GM12878 (cell line): ENCODE measurements at regions not wholly inside any gene's neighbourhood (a gene's known extent, or its start where the extent isn't known, plus 50 kb on each side); places are given as distances from the start of the nearest gene placed in this dataset.

Source experiments
- CBX3 ChIP-seq: fragments of 200-600 bp; sonication (generic); IDR thresholded peaks from 2 replicates; pipeline ENCODE4 v1.6.1; 2016; ENCODE audit warnings: low read depth, borderline replicate concordance
- EGR1 ChIP-seq, 2 experiments: IDR thresholded peaks; 1 replicate in 1 of 2; 2 replicates in 1 of 2; pipeline ENCODE4 v1.6.1; 2011 to 2012; ENCODE audit warnings: low read depth in 2 of 2, low read length in 2 of 2, borderline replicate concordance in 1 of 2, mild to moderate bottlenecking in 1 of 2, moderate library complexity in 1 of 2
- ZNF274 ChIP-seq: IDR thresholded peaks from one replicate; pipeline ENCODE4 v1.8.0; 2011; ENCODE audit not compliant: insufficient read length, insufficient read depth
- TF ChIP-seq, protein P1 (sequence below), 3 experiments: IDR thresholded peaks in 2 of 3; conservative IDR thresholded peaks in 1 of 3; 2 replicates each; pipeline ENCODE4 v1.5.1; 2011; ENCODE audit warnings: low read depth in 3 of 3, low read length in 3 of 3, mild to moderate bottlenecking in 3 of 3, control low read depth in 2 of 3, moderate library complexity in 2 of 3, inconsistent platforms in 1 of 3, mixed read lengths in 1 of 3; ENCODE audit not compliant: control insufficient read depth in 2 of 3, insufficient read depth in 1 of 3; ENCODE audit errors: extremely low read depth in 1 of 3

GRCh38 chr7:94216944-94217461 is 177.7 kb upstream of the COL1A2 start:
- no peak for TF ChIP-seq EGR1 (IDR thresholded peaks at IDR 0.05; ENCODE audit: borderline replicate concordance in 1 of 2, low read depth in 2 of 2, low read length in 2 of 2)
- TF ChIP-seq, protein P1, sequence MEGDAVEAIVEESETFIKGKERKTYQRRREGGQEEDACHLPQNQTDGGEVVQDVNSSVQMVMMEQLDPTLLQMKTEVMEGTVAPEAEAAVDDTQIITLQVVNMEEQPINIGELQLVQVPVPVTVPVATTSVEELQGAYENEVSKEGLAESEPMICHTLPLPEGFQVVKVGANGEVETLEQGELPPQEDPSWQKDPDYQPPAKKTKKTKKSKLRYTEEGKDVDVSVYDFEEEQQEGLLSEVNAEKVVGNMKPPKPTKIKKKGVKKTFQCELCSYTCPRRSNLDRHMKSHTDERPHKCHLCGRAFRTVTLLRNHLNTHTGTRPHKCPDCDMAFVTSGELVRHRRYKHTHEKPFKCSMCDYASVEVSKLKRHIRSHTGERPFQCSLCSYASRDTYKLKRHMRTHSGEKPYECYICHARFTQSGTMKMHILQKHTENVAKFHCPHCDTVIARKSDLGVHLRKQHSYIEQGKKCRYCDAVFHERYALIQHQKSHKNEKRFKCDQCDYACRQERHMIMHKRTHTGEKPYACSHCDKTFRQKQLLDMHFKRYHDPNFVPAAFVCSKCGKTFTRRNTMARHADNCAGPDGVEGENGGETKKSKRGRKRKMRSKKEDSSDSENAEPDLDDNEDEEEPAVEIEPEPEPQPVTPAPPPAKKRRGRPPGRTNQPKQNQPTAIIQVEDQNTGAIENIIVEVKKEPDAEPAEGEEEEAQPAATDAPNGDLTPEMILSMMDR (IDR thresholded peaks at IDR 0.05 in 2 of 3, conservative IDR thresholded peaks at IDR 0.05 in 1 of 3; ENCODE audit: control insufficient read depth in 2 of 3, extremely low read depth in 1 of 3, insufficient read depth in 1 of 3, low read depth in 3 of 3, low read length in 3 of 3) = no peak
- TF ChIP-seq ZNF274 = no peak
- TF ChIP-seq CBX3 = no peak
